Heart right ventricle (tissue), 16 donors: ENCODE measurements at regions not wholly inside any gene's neighbourhood (a gene's known extent, or its start where the extent isn't known, plus 50 kb on each side); places are given as distances from the start of the nearest gene placed in this dataset.

Experiments
- ATAC-seq, 8 donors: fragments of 200-7000 bp; cut with Tn5 transposase; one replicate each; pipeline ENCODE4 v1.9.1; 2020; ENCODE audit warnings: mild to moderate bottlenecking in 8 of 8, moderate library complexity in 8 of 8, moderate number of reproducible peaks in 1 of 8
- DNase-seq, 2 donors: peaks; one replicate each; pipeline ENCODE4 v3.0.0-alpha.2; 2020
- H3K27ac ChIP-seq, 10 donors: fragments of 200-600 bp; sonication (generic) in 2 of 10; one replicate each; pipeline versions ENCODE4 v1.5.0 to v1.8.0; 2020 to 2022; ENCODE audit warnings: mild to moderate bottlenecking in 3 of 10
- H3K27me3 ChIP-seq, 7 donors: fragments of 200-600 bp; one replicate each; pipeline ENCODE4 v1.8.0; 2021 to 2022; ENCODE audit warnings: mild to moderate bottlenecking in 2 of 7
- H3K36me3 ChIP-seq, 9 donors: fragments of 200-600 bp; sonication (generic) in 1 of 9; one replicate each; pipeline versions ENCODE4 v1.5.0 to v1.8.0; 2020 to 2022; ENCODE audit warnings: mild to moderate bottlenecking in 2 of 9
- H3K4me1 ChIP-seq, 9 donors: fragments of 200-600 bp; sonication (generic) in 1 of 9; one replicate each; pipeline versions ENCODE4 v1.5.0 to v1.8.0; 2020 to 2022; ENCODE audit warnings: mild to moderate bottlenecking in 4 of 9
- H3K4me3 ChIP-seq, 10 donors: fragments of 200-600 bp; sonication (generic) in 2 of 10; one replicate each; pipeline versions ENCODE4 v1.5.0 to v1.8.0; 2020 to 2022; ENCODE audit warnings: mild to moderate bottlenecking in 7 of 10, moderate library complexity in 2 of 10
- H3K9me3 ChIP-seq, 11 donors: fragments of 200-600 bp in 10 of 11; sonication (generic) in 2 of 11; one replicate each; pipeline versions ENCODE4 v1.5.0 to v1.8.0; 2013 to 2022; ENCODE audit warnings: mild to moderate bottlenecking in 2 of 11, control low read depth in 1 of 11, moderate library complexity in 1 of 11
- CTCF ChIP-seq, 9 donors: fragments of 200-600 bp; sonication (generic) in 2 of 9; IDR thresholded peaks; one replicate each; pipeline versions ENCODE4 v1.5.0 to v1.8.0; 2021 to 2022; ENCODE audit warnings: antibody characterized with exemption in 9 of 9, mild to moderate bottlenecking in 5 of 9, moderate library complexity in 1 of 9
- WGBS, 2 donors: extraction: QIAGEN DNeasy Blood & Tissue Kit; methylation state at CpG; one replicate each; pipeline ENCODE4 v1.1.7; 2013; ENCODE audit warnings: inconsistent platforms in 1 of 2; 5-methylcytosine and 5-hydroxymethylcytosine counted together
- intact Hi-C, 10 donors: fragments of 100-400 bp; cut with DNase I; formaldehyde crosslinking; loops; one replicate each; pipeline versions ENCODE4 v1.11.1 to v1.14.2; 2022
- donor health status: Arrhythmogenic right ventricular cardiomyopathy.
- donor health status: ischemic (EF 13 %, LVEDD 7.1; RV severe dilation, severe dysfunction).
- donor health status: healthy with polysubstance abuse.
- donor health status: DM: no; HTN: yes; CAD: no.
- donor health status: DM: no; HTN: no; CAD: no.
- donor health status: ischemic (EF 25% LVEDD 6.9; RV normal size, moderate dysfunction).
- donor health status: ischemic (EF 25% LVEDD 5.7; RV mildly dilated, moderate dysfunction).
- donor health status: healthy.
- donor health status: DM: yes; HTN: yes; CAD: no.
- donor health status: Ischemic cardiomyopathy.
- donor health status: ischemic (EF 35%, LVEDD 5.7; RV mildly dilated, moderate dysfunction).
- donor health status: nonischemic (EF 11% LVEDD 7.7; RV severe dilation, severe dysfunction).
- donor health status: DM: yes; HTN: yes; CAD: no.
- donor health status: PGD.
- donor health status: ischemic (EF 29% LVEDD 5.4; RV normal size, mild dysfunction).
- donor health status: nonischemic (EF 23%, LVEDD 6.1; RV moderate dilation, normal function).

GRCh38 chr12:73460212-73460611, 1077.4 kb upstream of the ATXN7L3B start:
- ATAC-seq (no peak), DNase-seq (no peak)
- Histone ChIP-seq H3K27me3 (no peaks in the 10 kb centered on the region), H3K4me1 (no peaks in the 10 kb centered on the region), H3K4me3 (no peak overlapping the region), H3K36me3 (no peaks in the 10 kb centered on the region), H3K27ac (no peak overlapping the region), H3K9me3 (no peaks in the 10 kb centered on the region)
- intact Hi-C loops: no loop called here
- no peak for TF ChIP-seq CTCF (IDR thresholded peaks at IDR 0.05)

DNA sequence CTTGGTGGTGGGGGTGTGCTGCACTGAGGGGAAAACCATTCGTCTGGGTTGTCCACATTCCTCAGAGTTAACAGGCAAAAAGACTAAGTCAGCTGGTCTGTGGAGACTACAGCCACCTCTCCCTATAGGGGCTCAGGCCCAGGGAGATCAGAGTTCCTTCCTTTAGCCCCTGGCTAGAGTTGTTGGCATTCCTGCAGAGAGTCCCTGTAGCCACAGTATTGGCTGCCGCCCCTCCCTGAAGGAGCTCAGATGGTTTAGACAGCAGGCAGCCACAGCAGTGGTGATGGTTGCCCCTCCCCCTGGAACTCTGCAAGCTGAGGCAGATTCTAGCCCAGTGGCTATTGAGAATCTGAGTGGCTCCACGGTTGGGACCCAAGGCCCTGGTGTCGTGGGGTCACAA, 1072.5 kb upstream of the ATXN7L3B start:
- intact Hi-C loops: no loop called here
- DNase-seq: no peak
- peaks cover 0 to 3% (median 0%) of the 10 kb centered on the region in 11 donors for H3K9me3 ChIP-seq
- no peak for ATAC-seq
- no peaks in the 10 kb centered on the region for H3K27me3 ChIP-seq
- 49 to 51% methylated on average over 4 of the region's 4 CpGs for WGBS, 2 donors
- no peaks in the 10 kb centered on the region for H3K36me3 ChIP-seq
- TF ChIP-seq CTCF (IDR thresholded peaks at IDR 0.05): no peak
- no peak overlapping the region for H3K4me3 ChIP-seq
- H3K27ac ChIP-seq: no peak overlapping the region
- H3K4me1 ChIP-seq: no peaks in the 10 kb centered on the region

DNA sequence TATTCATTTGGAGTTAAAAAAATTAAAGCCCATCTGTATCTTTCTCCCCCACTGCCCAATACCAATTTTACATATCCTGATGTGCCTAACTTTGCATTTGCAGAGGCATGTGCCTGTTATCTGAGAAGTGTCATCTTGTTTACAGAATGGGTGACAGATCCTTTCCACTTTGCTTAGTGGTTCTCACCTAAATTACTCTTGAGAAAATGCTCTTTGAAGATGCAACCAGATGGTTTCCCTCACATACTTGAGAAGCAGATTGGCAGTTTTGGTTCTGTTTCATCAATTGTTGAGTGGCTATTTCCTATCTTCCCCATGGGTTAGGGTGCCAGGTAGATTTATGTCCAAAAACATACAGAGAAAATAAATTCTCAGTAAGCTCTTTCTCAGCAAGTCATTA, 1051.4 kb upstream of the ATXN7L3B start:
- no peak for ATAC-seq
- Histone ChIP-seq H3K36me3 (no peaks in the 10 kb centered on the region), H3K4me1 (no peaks in the 10 kb centered on the region), H3K9me3 (peaks cover 0 to 31% (median 6%) of the 10 kb centered on the region in 11 donors), H3K27ac (no peak overlapping the region), H3K27me3 (no peaks in the 10 kb centered on the region), H3K4me3 (no peak overlapping the region)
- DNase-seq: no peak
- TF ChIP-seq CTCF (IDR thresholded peaks at IDR 0.05): no peak
- intact Hi-C loops: no loop called here

- ATAC-seq (no peak), DNase-seq (no peak)
- Histone ChIP-seq H3K36me3 (no peaks in the 10 kb centered on the region), H3K27me3 (no peaks in the 10 kb centered on the region), H3K9me3 (peaks cover 0 to 29% (median 0%) of the 10 kb centered on the region in 11 donors), H3K4me3 (no peak overlapping the region), H3K27ac (no peak overlapping the region), H3K4me1 (no peaks in the 10 kb centered on the region)
- TF ChIP-seq CTCF (IDR thresholded peaks at IDR 0.05): no peak
- intact Hi-C loops: no loop called here
- WGBS, 2 donors: 71 to 74% methylated on average over 1 of the region's 1 CpG
Observed at GRCh38 chr12:73506611-73507010, 1031.0 kb upstream of the ATXN7L3B start.

DNA sequence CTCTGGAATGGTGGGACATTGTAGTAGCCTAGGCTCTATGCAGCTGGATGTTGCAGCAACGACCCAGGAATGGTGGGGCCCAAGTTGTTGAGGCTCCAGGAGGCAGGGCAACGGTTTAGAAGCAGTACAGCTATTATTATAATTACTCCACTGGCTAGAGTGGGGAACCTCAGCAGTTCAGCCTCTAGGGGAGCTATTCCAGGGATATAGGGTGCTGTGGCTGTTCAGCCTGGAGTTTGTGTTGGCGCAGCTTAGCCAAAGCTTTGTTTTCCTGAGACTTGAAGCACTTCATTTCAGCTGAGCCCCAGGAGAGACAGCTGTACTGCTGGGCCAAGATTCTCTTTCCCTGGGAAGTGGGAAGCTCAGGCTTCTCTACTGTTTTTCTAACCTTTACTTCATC, 1023.0 kb upstream of the ATXN7L3B start:
- Histone ChIP-seq H3K9me3 (peaks cover 0 to 36% (median 7%) of the 10 kb centered on the region in 11 donors), H3K4me3 (no peak overlapping the region), H3K27me3 (no peaks in the 10 kb centered on the region), H3K27ac (no peak overlapping the region), H3K36me3 (no peaks in the 10 kb centered on the region), H3K4me1 (no peaks in the 10 kb centered on the region)
- DNase-seq (no peak), ATAC-seq (no peak)
- WGBS, 2 donors: 68 to 72% methylated on average over 3 of the region's 3 CpGs
- no peak for TF ChIP-seq CTCF (IDR thresholded peaks at IDR 0.05)
- intact Hi-C loops: no loop called here
